SK-N-SH treated with all-trans-retinoic acid at 6 μM for 48 hours (cell line): ENCODE measurements at regions not wholly inside any gene's neighbourhood (a gene's known extent, or its start where the extent isn't known, plus 50 kb on each side); places are given as distances from the start of the nearest gene placed in this dataset.

Experiments used
- ATAC-seq: fragments of 200-7000 bp; cut with Tn5 transposase; 3 replicates; pipeline ENCODE4 v1.9.1; 2020; ENCODE audit warnings: mild to moderate bottlenecking, moderate library complexity
- ARNTL ChIP-seq: fragments of 450-650 bp; formaldehyde crosslinking; IDR thresholded peaks from 2 replicates; pipeline ENCODE4 v1.5.0; 2020; ENCODE audit warnings: low read depth, mild to moderate bottlenecking, moderate library complexity, borderline replicate concordance
- BACH2 ChIP-seq: fragments of 250-450 bp; sonication (Bioruptor Pico); IDR thresholded peaks from 2 replicates; pipeline ENCODE4 v1.9.0; 2021; ENCODE audit warnings: mild to moderate bottlenecking, borderline replicate concordance
- CREB5 ChIP-seq: fragments of 250-450 bp; sonication (Bioruptor Pico); IDR thresholded peaks from 2 replicates; pipeline ENCODE4 v1.5.1; 2020; ENCODE audit warnings: low read depth, mild to moderate bottlenecking, moderate library complexity
- CSDC2 ChIP-seq: fragments of 250-450 bp; sonication (Bioruptor Pico); IDR thresholded peaks from 2 replicates; pipeline ENCODE4 v1.5.0; 2020; ENCODE audit warnings: mild to moderate bottlenecking, moderate library complexity
- CSRNP3 ChIP-seq: fragments of 250-450 bp; sonication (Bioruptor Pico); IDR thresholded peaks from 2 replicates; pipeline ENCODE4 v1.5.1; 2021; ENCODE audit warnings: mild to moderate bottlenecking, moderate library complexity
- ISL1 ChIP-seq: fragments of 250-450 bp; sonication (Bioruptor Pico); IDR thresholded peaks from 2 replicates; pipeline ENCODE4 v2.1.2; 2022; ENCODE audit warnings: mild to moderate bottlenecking, moderate library complexity
- OSR1 ChIP-seq: fragments of 250-450 bp; sonication (Bioruptor Pico); IDR thresholded peaks from 2 replicates; pipeline ENCODE4 v1.8.0; 2022; ENCODE audit warnings: moderate library complexity, mild to moderate bottlenecking, inconsistent platforms
- PATZ1 ChIP-seq: fragments of 250-450 bp; sonication (Bioruptor Pico); IDR thresholded peaks from 2 replicates; pipeline ENCODE4 v1.8.0; 2020; ENCODE audit warnings: mild to moderate bottlenecking, moderate library complexity, borderline replicate concordance
- POU6F1 ChIP-seq: fragments of 250-450 bp; sonication (Bioruptor Pico); IDR thresholded peaks from 2 replicates; pipeline ENCODE4 v1.8.0; 2021; ENCODE audit warnings: low read depth, mild to moderate bottlenecking, moderate library complexity, borderline replicate concordance
- PPARA ChIP-seq: fragments of 250-450 bp; sonication (Bioruptor Pico); IDR thresholded peaks from 2 replicates; pipeline ENCODE4 v1.5.0; 2020; ENCODE audit warnings: mild to moderate bottlenecking, borderline replicate concordance
- RARB ChIP-seq: fragments of 250-450 bp; sonication (Bioruptor Pico); IDR thresholded peaks from 2 replicates; pipeline ENCODE4 v1.8.0; 2021; ENCODE audit warnings: mild to moderate bottlenecking, moderate library complexity
- SNAI2 ChIP-seq: fragments of 250-450 bp; sonication (Bioruptor Pico); IDR thresholded peaks from 2 replicates; pipeline ENCODE4 v1.5.0; 2020; ENCODE audit warnings: mild to moderate bottlenecking, moderate library complexity
- TCF4 ChIP-seq: fragments of 250-450 bp; sonication (Bioruptor Pico); IDR thresholded peaks from 2 replicates; pipeline ENCODE4 v1.8.0; 2021; ENCODE audit warnings: mild to moderate bottlenecking, moderate library complexity, borderline replicate concordance
- TOX ChIP-seq: fragments of 250-450 bp; sonication (Bioruptor Pico); IDR thresholded peaks from 2 replicates; pipeline ENCODE4 v1.8.0; 2021; ENCODE audit warnings: mild to moderate bottlenecking, moderate library complexity, borderline replicate concordance
- TSHZ2 ChIP-seq: fragments of 250-450 bp; sonication (Bioruptor Pico); IDR thresholded peaks from 2 replicates; pipeline ENCODE4 v1.5.0; 2020; ENCODE audit warnings: mild to moderate bottlenecking, moderate library complexity
- ZC3H10 ChIP-seq: fragments of 250-450 bp; sonication (Bioruptor Pico); IDR thresholded peaks from 2 replicates; pipeline ENCODE4 v1.5.1; 2021; ENCODE audit warnings: mild to moderate bottlenecking, moderate library complexity
- ZFP3 ChIP-seq: fragments of 250-450 bp; sonication (Bioruptor Pico); IDR thresholded peaks from 2 replicates; pipeline ENCODE4 v1.5.0; 2020; ENCODE audit warnings: mild to moderate bottlenecking, moderate library complexity
- ZFP30 ChIP-seq: fragments of 450-650 bp; formaldehyde crosslinking; IDR thresholded peaks from 2 replicates; pipeline ENCODE4 v1.5.0; 2022; ENCODE audit warnings: mild to moderate bottlenecking, moderate library complexity
- ZNF565 ChIP-seq: fragments of 450-650 bp; formaldehyde crosslinking; conservative IDR thresholded peaks from 2 replicates; pipeline ENCODE4 v1.5.0; 2020; ENCODE audit warnings: low read depth, mild to moderate bottlenecking, moderate library complexity
- ZNF70 ChIP-seq: fragments of 450-650 bp; formaldehyde crosslinking; IDR thresholded peaks from 2 replicates; pipeline ENCODE4 v1.5.0; 2020; ENCODE audit warnings: mild to moderate bottlenecking, moderate library complexity
- ZNF8 ChIP-seq: fragments of 450-650 bp; formaldehyde crosslinking; IDR thresholded peaks from 2 replicates; pipeline ENCODE4 v1.5.0; 2020; ENCODE audit warnings: mild to moderate bottlenecking, moderate library complexity

- TF ChIP-seq ISL1 (CRISPR knock-in tag) (no peak), ARNTL (CRISPR knock-in tag) (no peak), PPARA (CRISPR knock-in tag) (no peak)
- ATAC-seq, result no peak
These were observed 267.1 kb downstream of the C16orf95 start for GRCh38 chr16:87050142-87050541.

GRCh38 chr16:87051526-87052320, 265.5 kb downstream of the C16orf95 start:
- no peak for ATAC-seq
- TF ChIP-seq TOX (CRISPR knock-in tag), result no peak
- TF ChIP-seq TSHZ2 (CRISPR knock-in tag), result no peak
- no peak for TF ChIP-seq SNAI2 (CRISPR knock-in tag)
- no peak for TF ChIP-seq ZNF8 (CRISPR knock-in tag)
- TF ChIP-seq ISL1 (CRISPR knock-in tag), result no peak
- no peak for TF ChIP-seq TCF4 (CRISPR knock-in tag)
- no peak for TF ChIP-seq POU6F1 (CRISPR knock-in tag)
- TF ChIP-seq ZNF565, result no peak
- no peak for TF ChIP-seq CSRNP3 (CRISPR knock-in tag)
- TF ChIP-seq ZC3H10 (CRISPR knock-in tag), result no peak
- TF ChIP-seq CSDC2 (CRISPR knock-in tag), result no peak
- no peak for TF ChIP-seq OSR1
- no peak for TF ChIP-seq PATZ1 (CRISPR knock-in tag)

- ATAC-seq, result no peak
- TF ChIP-seq ZNF565, result no peak
- no peak for TF ChIP-seq CSDC2 (CRISPR knock-in tag)
- no peak for TF ChIP-seq CREB5
- no peak for TF ChIP-seq BACH2 (CRISPR knock-in tag)
- no peak for TF ChIP-seq PATZ1 (CRISPR knock-in tag)
- TF ChIP-seq ZFP30 (CRISPR knock-in tag), result no peak
- no peak for TF ChIP-seq SNAI2 (CRISPR knock-in tag)
- no peak for TF ChIP-seq POU6F1 (CRISPR knock-in tag)
- TF ChIP-seq ZNF70 (CRISPR knock-in tag), result no peak
- TF ChIP-seq ZC3H10 (CRISPR knock-in tag), result no peak
- no peak for TF ChIP-seq ZFP3 (CRISPR knock-in tag)
- TF ChIP-seq OSR1, result no peak
- no peak for TF ChIP-seq ARNTL (CRISPR knock-in tag)
- no peak for TF ChIP-seq PPARA (CRISPR knock-in tag)
- no peak for TF ChIP-seq TCF4 (CRISPR knock-in tag)
- TF ChIP-seq RARB, result no peak
- no peak for TF ChIP-seq ISL1 (CRISPR knock-in tag)
- TF ChIP-seq CSRNP3 (CRISPR knock-in tag), result no peak
These were observed 264.7 kb downstream of the C16orf95 start for GRCh38 chr16:87052506-87052905.
